Skeletal muscle satellite cell (primary cell): ENCODE measurements at regions not wholly inside any gene's neighbourhood (a gene's known extent, or its start where the extent isn't known, plus 50 kb on each side); places are given as distances from the start of the nearest gene placed in this dataset.

Experiments
- H3K27me3 ChIP-seq: 2 replicates; pipeline ENCODE4 v1.7.0; 2013; ENCODE audit warnings: low read length; ENCODE audit not compliant: control insufficient read depth, insufficient read depth
- H3K36me3 ChIP-seq: 2 replicates; pipeline ENCODE4 v1.7.0; 2013; ENCODE audit warnings: mild to moderate bottlenecking, control low read depth, low read length; ENCODE audit not compliant: insufficient read depth
- H3K4me1 ChIP-seq: 2 replicates; pipeline ENCODE4 v1.7.0; 2013; ENCODE audit warnings: low read length; ENCODE audit not compliant: control insufficient read depth, insufficient read depth
- H3K4me2 ChIP-seq: 2 replicates; pipeline ENCODE4 v1.7.0; 2013; ENCODE audit warnings: mild to moderate bottlenecking, low read length
- H3K4me3 ChIP-seq: 2 replicates; pipeline ENCODE4 v1.7.0; 2013; ENCODE audit warnings: low read length
- H3K9ac ChIP-seq: 2 replicates; pipeline ENCODE4 v1.7.0; 2013; ENCODE audit warnings: mild to moderate bottlenecking, low read depth, low read length, moderate library complexity
- H3K9me3 ChIP-seq: replicated peaks from 2 replicates; pipeline ENCODE4 v1.7.0; 2013; ENCODE audit warnings: mild to moderate bottlenecking, control low read depth, low read length

- Histone ChIP-seq H3K4me3 (no peak overlapping the region), H3K9ac (no peak overlapping the region), H3K4me2 (no peak overlapping the region), H3K9me3 (peaks cover under 1% of the 10 kb centered on the region), H3K4me1 (no peaks in the 10 kb centered on the region), H3K27me3 (no peaks in the 10 kb centered on the region), H3K36me3 (no peaks in the 10 kb centered on the region)
These were observed 522.8 kb upstream of the POM121L12 start for GRCh38 chr7:52512656-52513055.

- Histone ChIP-seq H3K4me1 (no peaks in the 10 kb centered on the region), H3K4me3 (no peak overlapping the region), H3K4me2 (no peak overlapping the region), H3K36me3 (no peaks in the 10 kb centered on the region), H3K27me3 (no peaks in the 10 kb centered on the region), H3K9ac (no peak overlapping the region), H3K9me3 (no peaks in the 10 kb centered on the region)
These were observed 527.7 kb upstream of the POM121L12 start for GRCh38 chr7:52507546-52508255.

GRCh38 chr7:52506325-52506724, 529.1 kb upstream of the POM121L12 start:
- Histone ChIP-seq H3K4me3 (no peak overlapping the region), H3K36me3 (no peaks in the 10 kb centered on the region), H3K9ac (no peak overlapping the region), H3K4me1 (no peaks in the 10 kb centered on the region), H3K9me3 (no peaks in the 10 kb centered on the region), H3K27me3 (no peaks in the 10 kb centered on the region), H3K4me2 (no peak overlapping the region)

GRCh38 chr7:52504561-52504960, 530.9 kb upstream of the POM121L12 start:
- Histone ChIP-seq H3K27me3 (no peaks in the 10 kb centered on the region), H3K9ac (no peak overlapping the region), H3K4me3 (no peak overlapping the region), H3K4me2 (no peak overlapping the region), H3K36me3 (no peaks in the 10 kb centered on the region), H3K4me1 (no peaks in the 10 kb centered on the region), H3K9me3 (no peaks in the 10 kb centered on the region)

- Histone ChIP-seq H3K4me2 (no peak overlapping the region), H3K9me3 (no peaks in the 10 kb centered on the region), H3K27me3 (no peaks in the 10 kb centered on the region), H3K9ac (no peak overlapping the region), H3K4me3 (no peak overlapping the region), H3K36me3 (no peaks in the 10 kb centered on the region), H3K4me1 (no peaks in the 10 kb centered on the region)
These were observed 533.2 kb upstream of the POM121L12 start for GRCh38 chr7:52502281-52502680.

- no peaks in the 10 kb centered on the region for H3K27me3 ChIP-seq
- no peak overlapping the region for H3K4me3 ChIP-seq
- no peaks in the 10 kb centered on the region for H3K9me3 ChIP-seq
- no peak overlapping the region for H3K9ac ChIP-seq
- no peak overlapping the region for H3K4me2 ChIP-seq
- no peaks in the 10 kb centered on the region for H3K36me3 ChIP-seq
- no peaks in the 10 kb centered on the region for H3K4me1 ChIP-seq
These were observed 533.7 kb upstream of the POM121L12 start for GRCh38 chr7:52501696-52502095.

- H3K4me2 ChIP-seq, result no peak overlapping the region
- no peaks in the 10 kb centered on the region for H3K9me3 ChIP-seq
- no peak overlapping the region for H3K4me3 ChIP-seq
- no peak overlapping the region for H3K9ac ChIP-seq
- no peaks in the 10 kb centered on the region for H3K4me1 ChIP-seq
- no peaks in the 10 kb centered on the region for H3K36me3 ChIP-seq
- H3K27me3 ChIP-seq, result no peaks in the 10 kb centered on the region
These were observed 534.6 kb upstream of the POM121L12 start for GRCh38 chr7:52500841-52501240.

- H3K4me2 ChIP-seq, result no peak overlapping the region
- no peaks in the 10 kb centered on the region for H3K9me3 ChIP-seq
- H3K9ac ChIP-seq, result no peak overlapping the region
- no peaks in the 10 kb centered on the region for H3K4me1 ChIP-seq
- H3K36me3 ChIP-seq, result no peaks in the 10 kb centered on the region
- H3K27me3 ChIP-seq, result no peaks in the 10 kb centered on the region
- H3K4me3 ChIP-seq, result no peak overlapping the region
These were observed 537.1 kb upstream of the POM121L12 start for GRCh38 chr7:52498366-52498765.

- Histone ChIP-seq H3K9ac (no peak overlapping the region), H3K4me1 (no peaks in the 10 kb centered on the region), H3K36me3 (no peaks in the 10 kb centered on the region), H3K27me3 (no peaks in the 10 kb centered on the region), H3K9me3 (no peaks in the 10 kb centered on the region), H3K4me2 (no peak overlapping the region), H3K4me3 (no peak overlapping the region)
These were observed 549.2 kb upstream of the POM121L12 start for GRCh38 chr7:52486267-52486666.

GRCh38 chr7:52482076-52482475, 553.4 kb upstream of the POM121L12 start:
- Histone ChIP-seq H3K27me3 (no peaks in the 10 kb centered on the region), H3K9me3 (no peaks in the 10 kb centered on the region), H3K4me3 (no peak overlapping the region), H3K9ac (no peak overlapping the region), H3K36me3 (no peaks in the 10 kb centered on the region), H3K4me2 (no peak overlapping the region), H3K4me1 (no peaks in the 10 kb centered on the region)

- Histone ChIP-seq H3K36me3 (no peaks in the 10 kb centered on the region), H3K9ac (no peak overlapping the region), H3K4me3 (no peak overlapping the region), H3K4me2 (no peak overlapping the region), H3K9me3 (no peaks in the 10 kb centered on the region), H3K27me3 (no peaks in the 10 kb centered on the region), H3K4me1 (no peaks in the 10 kb centered on the region)
These were observed 553.9 kb upstream of the POM121L12 start for GRCh38 chr7:52481571-52481970.

GRCh38 chr7:52479990-52480389, 555.4 kb upstream of the POM121L12 start:
- H3K4me2 ChIP-seq, result no peak overlapping the region
- no peaks in the 10 kb centered on the region for H3K36me3 ChIP-seq
- no peak overlapping the region for H3K4me3 ChIP-seq
- H3K4me1 ChIP-seq, result no peaks in the 10 kb centered on the region
- no peak overlapping the region for H3K9ac ChIP-seq
- H3K9me3 ChIP-seq, result no peaks in the 10 kb centered on the region
- H3K27me3 ChIP-seq, result no peaks in the 10 kb centered on the region
